HCT116 (cell line): ENCODE measurements at regions not wholly inside any gene's neighbourhood (a gene's known extent, or its start where the extent isn't known, plus 50 kb on each side); places are given as distances from the start of the nearest gene placed in this dataset.

Experiments
- ATAC-seq: fragments of 200-7000 bp; cut with Tn5 transposase; 2 replicates; pipeline ENCODE4 v1.9.1; 2020; ENCODE audit warnings: mild to moderate bottlenecking, moderate library complexity
- BruUV-seq: library from RNA; stranded (reverse); fragments of 400-500 nt; replicated peaks from 2 replicates; lab custom pipeline; 2021; lab: Mats Ljungman, UMichigan
- CTCF ChIA-PET: fragments of 300-600 bp; sonication (Branson Sonifier 250); formaldehyde crosslinking; loops from one replicate; lab custom pipeline; 2021; ENCODE audit warnings: antibody characterized with exemption; lab: Charles Lee
- POLR2A ChIA-PET: fragments of 300-600, 350-600 bp; sonication (Branson Sonifier 250); formaldehyde crosslinking; loops from one replicate; lab custom pipeline; 2021; ENCODE audit warnings: antibody characterized with exemption; lab: Charles Lee
- RAD21 ChIA-PET, 2 experiments: fragments of 300-600 bp; sonication (Branson Sonifier 250); formaldehyde crosslinking; loops; one replicate each; lab custom pipeline; 2023; ENCODE audit warnings: low total read pairs in 2 of 2; ENCODE audit not compliant: uncharacterized antibody in 2 of 2, unreplicated experiment in 2 of 2, low non-redundant PET in 1 of 2; lab: Charles Lee
- DNase-seq: peaks from one replicate; pipeline ENCODE4 v3.0.0-alpha.2; 2010; ENCODE audit warnings: low read depth, low spot score
- H2AFZ ChIP-seq: fragments of 200-600 bp; shearing (Covaris generic), sonication (generic); 2 replicates; pipeline ENCODE4 v1.6.1; 2017; ENCODE audit warnings: low read depth, mixed run types, mixed read lengths, antibody characterized with exemption, low read length; ENCODE audit not compliant: poor library complexity, severe bottlenecking
- H3K27ac ChIP-seq: 2 replicates; pipeline ENCODE4 v1.5.1; 2012; ENCODE audit warnings: low read depth, low read length
- H3K27me3 ChIP-seq: fragments of 200-600 bp; sonication (generic); 2 replicates; pipeline ENCODE4 v1.6.1; 2016; ENCODE audit warnings: mixed run types, low read length, mixed read lengths; ENCODE audit not compliant: insufficient read depth
- H3K36me3 ChIP-seq, 2 experiments: fragments of 200-500 bp in 1 of 2; fragments of 200-600 bp in 1 of 2; sonication (Bioruptor generic) in 1 of 2; sonication (generic) in 1 of 2; 2 replicates each; pipeline versions ENCODE4 v1.5.1 to v1.6.1; 2014 to 2016; ENCODE audit warnings: low read length in 2 of 2, inconsistent platforms in 1 of 2, mixed read lengths in 1 of 2, mixed run types in 1 of 2; ENCODE audit not compliant: insufficient read depth in 2 of 2, control insufficient read depth in 1 of 2
- H3K4me1 ChIP-seq, 2 experiments: fragments of 200-600 bp in 1 of 2; sonication (generic) in 1 of 2; 2 replicates each; pipeline versions ENCODE4 v1.5.1 to v1.6.1; 2012 to 2017; ENCODE audit warnings: low read length in 2 of 2, inconsistent platforms in 1 of 2, mild to moderate bottlenecking in 1 of 2, mixed read lengths in 1 of 2, mixed run types in 1 of 2, moderate library complexity in 1 of 2; ENCODE audit not compliant: insufficient read depth in 2 of 2, control insufficient read depth in 1 of 2
- H3K4me2 ChIP-seq: fragments of 200-600 bp; sonication (generic); 2 replicates; pipeline ENCODE4 v1.6.1; 2017; ENCODE audit warnings: mixed run types, low read length, mixed read lengths
- H3K4me3 ChIP-seq, 2 experiments: fragments of 200-600 bp in 1 of 2; sonication (generic) in 1 of 2; replicated peaks in 1 of 2; 2 replicates each; pipeline ENCODE4 v1.5.1; 2011 to 2016; ENCODE audit warnings: low read length in 2 of 2, control low read depth in 1 of 2, low read depth in 1 of 2, mild to moderate bottlenecking in 1 of 2, mixed read lengths in 1 of 2, mixed run types in 1 of 2
- H3K79me2 ChIP-seq: fragments of 200-600 bp; sonication (generic); 2 replicates; pipeline ENCODE4 v1.6.1; 2017; ENCODE audit warnings: mild to moderate bottlenecking, mixed run types, low read length, moderate library complexity, mixed read lengths; ENCODE audit not compliant: insufficient read depth
- H3K9ac ChIP-seq: fragments of 200-600 bp; sonication (generic); 2 replicates; pipeline ENCODE4 v1.6.1; 2016; ENCODE audit warnings: low read length, mixed read lengths
- H3K9me2 ChIP-seq: fragments of 200-600 bp; sonication (generic), shearing (Covaris generic); 2 replicates; pipeline ENCODE4 v1.6.1; 2017; ENCODE audit warnings: mixed run types, mild to moderate bottlenecking, moderate library complexity; ENCODE audit not compliant: insufficient read depth
- H3K9me3 ChIP-seq, 2 experiments: fragments of 200-500 bp in 1 of 2; fragments of 200-600 bp in 1 of 2; sonication (Bioruptor generic) in 1 of 2; sonication (generic) in 1 of 2; 2 replicates each; pipeline ENCODE4 v1.6.1; 2014 to 2017; ENCODE audit warnings: low read length in 2 of 2, mixed read lengths in 2 of 2, inconsistent platforms in 1 of 2, low read depth in 1 of 2, mild to moderate bottlenecking in 1 of 2, mixed run types in 1 of 2, moderate library complexity in 1 of 2; ENCODE audit not compliant: control insufficient read depth in 1 of 2, insufficient read depth in 1 of 2
- H4K20me1 ChIP-seq: fragments of 200-600 bp; sonication (generic), shearing (Covaris generic); 2 replicates; pipeline ENCODE4 v1.6.1; 2017; ENCODE audit warnings: mixed run types, mild to moderate bottlenecking, moderate library complexity; ENCODE audit not compliant: insufficient read depth
- CBX3 ChIP-seq: IDR thresholded peaks from 2 replicates; pipeline ENCODE4 v1.6.1; 2012; ENCODE audit warnings: low read depth
- CEBPB ChIP-seq: IDR thresholded peaks from 2 replicates; pipeline ENCODE4 v1.6.1; 2012; ENCODE audit warnings: low read depth
- EGR1 ChIP-seq: IDR thresholded peaks from 2 replicates; pipeline ENCODE4 v1.6.1; 2012; ENCODE audit warnings: low read depth
- ELF1 ChIP-seq: IDR thresholded peaks from 2 replicates; pipeline ENCODE4 v1.6.1; 2012; ENCODE audit warnings: low read depth, borderline replicate concordance
- EZH2phosphoT487 ChIP-seq: fragments of 200-600 bp; IDR thresholded peaks from 2 replicates; pipeline ENCODE4 v1.6.1; 2018; ENCODE audit warnings: antibody characterized with exemption, borderline replicate concordance
- FOSL1 ChIP-seq: IDR thresholded peaks from 2 replicates; pipeline ENCODE4 v1.6.1; 2012; ENCODE audit warnings: low read depth
- JUND ChIP-seq: IDR thresholded peaks from 2 replicates; pipeline ENCODE4 v1.6.1; 2012
- POLR2A ChIP-seq: IDR thresholded peaks from 2 replicates; pipeline ENCODE4 v1.7.0; 2011; ENCODE audit warnings: borderline replicate concordance; ENCODE audit not compliant: insufficient read depth, insufficient read length; ENCODE audit errors: extremely low read depth
- POLR2AphosphoS5 ChIP-seq: IDR thresholded peaks from 2 replicates; pipeline ENCODE4 v1.6.1; 2011; ENCODE audit warnings: mild to moderate bottlenecking, low read depth, low read length, moderate library complexity
- RAD21 ChIP-seq: IDR thresholded peaks from 2 replicates; pipeline ENCODE4 v1.6.1; 2012; ENCODE audit warnings: low read depth, mild to moderate bottlenecking
- SIN3A ChIP-seq: IDR thresholded peaks from 2 replicates; pipeline ENCODE4 v1.6.1; 2012; ENCODE audit warnings: low read depth
- SRF ChIP-seq: IDR thresholded peaks from 2 replicates; pipeline ENCODE4 v1.6.1; 2012; ENCODE audit warnings: low read depth
- TCF7L2 ChIP-seq: IDR thresholded peaks from 2 replicates; pipeline ENCODE4 v1.7.0; 2011; ENCODE audit warnings: borderline replicate concordance, inconsistent platforms; ENCODE audit not compliant: insufficient read depth, insufficient read length; ENCODE audit errors: extremely low read depth
- YY1 ChIP-seq: IDR thresholded peaks from 2 replicates; pipeline ENCODE4 v1.6.1; 2011; ENCODE audit warnings: low read length, low read depth, moderate library complexity, mild to moderate bottlenecking; ENCODE audit not compliant: insufficient replicate concordance; ENCODE audit errors: extremely low read depth
- ZFX ChIP-seq: fragments of 450-650 bp; IDR thresholded peaks from 2 replicates; pipeline ENCODE4 v1.6.1; 2017
- ZNF274 ChIP-seq: fragments of 200-500 bp; sonication (Bioruptor generic); IDR thresholded peaks from 2 replicates; pipeline ENCODE4 v1.6.1; 2014; ENCODE audit warnings: mild to moderate bottlenecking, low read depth, low read length, inconsistent platforms
- intact Hi-C: fragments of 100-400 bp; cut with micrococcal nuclease; formaldehyde crosslinking; loops from 2 replicates; pipeline ENCODE4 v1.10.0; 2022
- TF ChIP-seq, protein P1 (sequence below): IDR thresholded peaks from 2 replicates; pipeline ENCODE4 v1.6.1; 2012
- TF ChIP-seq, protein P2 (sequence below): IDR thresholded peaks from 2 replicates; pipeline ENCODE4 v1.6.1; 2012
- TF ChIP-seq, protein P3 (sequence below): IDR thresholded peaks from 2 replicates; pipeline ENCODE4 v1.6.1; 2012; ENCODE audit warnings: low read depth
- TF ChIP-seq, protein P4 (sequence below), 3 experiments: fragments of 200-600 bp in 1 of 3; sonication (generic) in 1 of 3; IDR thresholded peaks in 2 of 3; conservative IDR thresholded peaks in 1 of 3; 2 replicates each; pipeline ENCODE4 v1.5.1; 2012 to 2017; ENCODE audit warnings: low read depth in 2 of 3, low read length in 2 of 3, antibody characterized with exemption in 1 of 3, borderline replicate concordance in 1 of 3, control low read depth in 1 of 3, mild to moderate bottlenecking in 1 of 3, mixed read lengths in 1 of 3, mixed run types in 1 of 3, moderate library complexity in 1 of 3; ENCODE audit not compliant: insufficient read depth in 1 of 3

DNA sequence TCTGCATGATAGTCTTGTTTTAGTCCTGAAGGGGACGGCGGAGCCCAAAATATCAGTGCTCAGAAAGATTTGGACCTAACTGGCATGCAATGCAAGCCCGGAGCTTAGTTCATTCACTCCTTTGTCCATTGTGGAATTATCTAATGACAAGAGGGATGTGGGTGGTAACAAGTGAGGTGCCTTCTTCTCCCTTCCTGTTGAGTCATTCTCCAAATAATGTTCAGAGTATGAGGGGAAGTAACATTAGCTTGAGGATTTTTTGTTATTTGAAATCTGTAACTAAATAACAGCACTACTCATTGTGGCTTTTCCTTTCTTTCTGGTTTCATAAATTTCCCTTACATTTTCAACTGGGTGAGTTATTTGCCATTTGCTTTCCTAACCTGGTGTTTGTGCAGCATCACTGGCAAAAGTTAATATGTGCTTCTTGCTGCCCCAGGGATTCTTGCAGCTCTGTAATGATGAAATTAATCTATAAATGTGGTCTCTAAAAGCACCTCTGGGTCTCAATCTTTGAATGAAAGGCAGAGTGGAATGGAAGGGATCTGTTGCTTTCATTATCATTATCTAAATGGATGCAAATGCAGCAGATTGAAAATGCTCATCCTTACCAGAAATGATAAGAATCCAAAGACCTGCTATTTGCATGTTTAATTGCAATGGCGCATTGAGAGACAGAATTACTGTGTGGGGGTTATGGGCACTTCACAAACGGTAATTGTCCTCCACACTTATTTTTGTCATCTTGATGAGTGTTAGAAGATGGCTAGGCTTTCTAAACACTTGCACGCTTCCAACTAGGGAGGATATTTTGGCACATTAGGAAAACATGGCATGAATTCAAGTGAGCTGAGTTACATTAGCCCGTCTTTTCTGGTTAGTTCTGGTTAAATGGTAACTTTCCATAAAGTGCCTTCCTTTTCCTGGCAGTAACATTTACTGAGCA is 89.9 kb upstream of the MITF start:
- Histone ChIP-seq H3K79me2 (no peaks in the 10 kb centered on the region), H3K9me2 (no peaks in the 10 kb centered on the region), H2AFZ (no peak overlapping the region), H3K4me1 (no peaks in the 10 kb centered on the region), H4K20me1 (no peaks in the 10 kb centered on the region), H3K9me3 (no peaks in the 10 kb centered on the region), H3K9ac (no peak overlapping the region), H3K36me3 (no peaks in the 10 kb centered on the region), H3K27ac (no peak overlapping the region), H3K27me3 (peaks cover 4% of the 10 kb centered on the region; the same call in 1 of the 2 replicates), H3K4me3 (no peak overlapping the region), H3K4me2 (no peak overlapping the region)
- DNase-seq (no peak), ATAC-seq (no peak)
- TF ChIP-seq ZFX: no peak
- no peak for TF ChIP-seq POLR2AphosphoS5
- TF ChIP-seq CBX3: no peak
- TF ChIP-seq ELF1: no peak
- no peak for TF ChIP-seq YY1
- TF ChIP-seq, protein P1, sequence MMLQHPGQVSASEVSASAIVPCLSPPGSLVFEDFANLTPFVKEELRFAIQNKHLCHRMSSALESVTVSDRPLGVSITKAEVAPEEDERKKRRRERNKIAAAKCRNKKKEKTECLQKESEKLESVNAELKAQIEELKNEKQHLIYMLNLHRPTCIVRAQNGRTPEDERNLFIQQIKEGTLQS: no peak
- no peak for TF ChIP-seq SIN3A
- TF ChIP-seq FOSL1: no peak
- TF ChIP-seq ZNF274: no peak
- TF ChIP-seq, protein P2, sequence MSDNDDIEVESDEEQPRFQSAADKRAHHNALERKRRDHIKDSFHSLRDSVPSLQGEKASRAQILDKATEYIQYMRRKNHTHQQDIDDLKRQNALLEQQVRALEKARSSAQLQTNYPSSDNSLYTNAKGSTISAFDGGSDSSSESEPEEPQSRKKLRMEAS: no peak
- no peak for TF ChIP-seq RAD21
- no peak for TF ChIP-seq SRF
- no peak for TF ChIP-seq TCF7L2
- TF ChIP-seq, protein P3, sequence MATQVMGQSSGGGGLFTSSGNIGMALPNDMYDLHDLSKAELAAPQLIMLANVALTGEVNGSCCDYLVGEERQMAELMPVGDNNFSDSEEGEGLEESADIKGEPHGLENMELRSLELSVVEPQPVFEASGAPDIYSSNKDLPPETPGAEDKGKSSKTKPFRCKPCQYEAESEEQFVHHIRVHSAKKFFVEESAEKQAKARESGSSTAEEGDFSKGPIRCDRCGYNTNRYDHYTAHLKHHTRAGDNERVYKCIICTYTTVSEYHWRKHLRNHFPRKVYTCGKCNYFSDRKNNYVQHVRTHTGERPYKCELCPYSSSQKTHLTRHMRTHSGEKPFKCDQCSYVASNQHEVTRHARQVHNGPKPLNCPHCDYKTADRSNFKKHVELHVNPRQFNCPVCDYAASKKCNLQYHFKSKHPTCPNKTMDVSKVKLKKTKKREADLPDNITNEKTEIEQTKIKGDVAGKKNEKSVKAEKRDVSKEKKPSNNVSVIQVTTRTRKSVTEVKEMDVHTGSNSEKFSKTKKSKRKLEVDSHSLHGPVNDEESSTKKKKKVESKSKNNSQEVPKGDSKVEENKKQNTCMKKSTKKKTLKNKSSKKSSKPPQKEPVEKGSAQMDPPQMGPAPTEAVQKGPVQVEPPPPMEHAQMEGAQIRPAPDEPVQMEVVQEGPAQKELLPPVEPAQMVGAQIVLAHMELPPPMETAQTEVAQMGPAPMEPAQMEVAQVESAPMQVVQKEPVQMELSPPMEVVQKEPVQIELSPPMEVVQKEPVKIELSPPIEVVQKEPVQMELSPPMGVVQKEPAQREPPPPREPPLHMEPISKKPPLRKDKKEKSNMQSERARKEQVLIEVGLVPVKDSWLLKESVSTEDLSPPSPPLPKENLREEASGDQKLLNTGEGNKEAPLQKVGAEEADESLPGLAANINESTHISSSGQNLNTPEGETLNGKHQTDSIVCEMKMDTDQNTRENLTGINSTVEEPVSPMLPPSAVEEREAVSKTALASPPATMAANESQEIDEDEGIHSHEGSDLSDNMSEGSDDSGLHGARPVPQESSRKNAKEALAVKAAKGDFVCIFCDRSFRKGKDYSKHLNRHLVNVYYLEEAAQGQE: no peak
- TF ChIP-seq JUND: no peak
- no peak for TF ChIP-seq EZH2phosphoT487
- TF ChIP-seq EGR1: no peak
- TF ChIP-seq, protein P4, sequence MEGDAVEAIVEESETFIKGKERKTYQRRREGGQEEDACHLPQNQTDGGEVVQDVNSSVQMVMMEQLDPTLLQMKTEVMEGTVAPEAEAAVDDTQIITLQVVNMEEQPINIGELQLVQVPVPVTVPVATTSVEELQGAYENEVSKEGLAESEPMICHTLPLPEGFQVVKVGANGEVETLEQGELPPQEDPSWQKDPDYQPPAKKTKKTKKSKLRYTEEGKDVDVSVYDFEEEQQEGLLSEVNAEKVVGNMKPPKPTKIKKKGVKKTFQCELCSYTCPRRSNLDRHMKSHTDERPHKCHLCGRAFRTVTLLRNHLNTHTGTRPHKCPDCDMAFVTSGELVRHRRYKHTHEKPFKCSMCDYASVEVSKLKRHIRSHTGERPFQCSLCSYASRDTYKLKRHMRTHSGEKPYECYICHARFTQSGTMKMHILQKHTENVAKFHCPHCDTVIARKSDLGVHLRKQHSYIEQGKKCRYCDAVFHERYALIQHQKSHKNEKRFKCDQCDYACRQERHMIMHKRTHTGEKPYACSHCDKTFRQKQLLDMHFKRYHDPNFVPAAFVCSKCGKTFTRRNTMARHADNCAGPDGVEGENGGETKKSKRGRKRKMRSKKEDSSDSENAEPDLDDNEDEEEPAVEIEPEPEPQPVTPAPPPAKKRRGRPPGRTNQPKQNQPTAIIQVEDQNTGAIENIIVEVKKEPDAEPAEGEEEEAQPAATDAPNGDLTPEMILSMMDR (IDR thresholded peaks at IDR 0.05 in 2 of 3, conservative IDR thresholded peaks at IDR 0.05 in 1 of 3; ENCODE audit: borderline replicate concordance in 1 of 3, insufficient read depth in 1 of 3, low read depth in 2 of 3, low read length in 2 of 3): no peak
- no peak for TF ChIP-seq POLR2A
- TF ChIP-seq CEBPB: no peak
- BruUV-seq: no TSS peak
- RAD21 ChIA-PET: no interaction called here
- intact Hi-C loops: no loop called here
- POLR2A ChIA-PET: no interaction called here
- CTCF ChIA-PET: no interaction called here
